Uterus (tissue), 3 donors: ENCODE measurements at regions not wholly inside any gene's neighbourhood (a gene's known extent, or its start where the extent isn't known, plus 50 kb on each side); places are given as distances from the start of the nearest gene placed in this dataset.

Experiments used
- DNase-seq, 2 donors: peaks; one replicate each; pipeline ENCODE4 v3.0.0-alpha.2; 2019 to 2020
- H3K27ac ChIP-seq, 2 donors: fragments of 200-600 bp; sonication (generic); 1 replicate in 1 of 2; 2 replicates in 1 of 2; pipeline ENCODE4 v1.5.1; 2016 to 2018
- H3K27me3 ChIP-seq, 2 donors: fragments of 200-600 bp; sonication (generic); one replicate each; pipeline ENCODE4 v1.5.1; 2018 to 2019; ENCODE audit warnings: control low read depth in 1 of 2
- H3K36me3 ChIP-seq, 2 donors: fragments of 200-600 bp; sonication (generic); one replicate each; pipeline ENCODE4 v1.5.1; 2019; ENCODE audit warnings: control low read depth in 1 of 2
- H3K4me1 ChIP-seq, 2 donors: fragments of 200-600 bp; sonication (generic); one replicate each; pipeline ENCODE4 v1.5.1; 2018 to 2019; ENCODE audit warnings: control low read depth in 1 of 2
- H3K4me3 ChIP-seq, 2 donors: fragments of 200-600 bp; sonication (generic); 1 replicate in 1 of 2; 2 replicates in 1 of 2; pipeline ENCODE4 v1.5.1; 2018 to 2019; ENCODE audit warnings: mild to moderate bottlenecking in 1 of 2
- H3K9me3 ChIP-seq, 2 donors: fragments of 200-600 bp; sonication (generic); one replicate each; pipeline ENCODE4 v1.5.1; 2019; ENCODE audit warnings: control low read depth in 1 of 2
- POLR2A ChIP-seq, 2 donors: fragments of 450-650 bp; IDR thresholded peaks; one replicate each; pipeline ENCODE4 v1.6.1; 2016; ENCODE audit warnings: antibody characterized with exemption in 2 of 2, mild to moderate bottlenecking in 1 of 2, moderate library complexity in 1 of 2
- intact Hi-C: fragments of 100-400 bp; cut with DNase I; formaldehyde crosslinking; loops from one replicate; pipeline ENCODE4 v1.15.1; 2023; ENCODE audit warnings: low total_unique reads
- TF ChIP-seq, protein P1 (sequence below), 4 experiments: fragments of 200-600 bp in 2 of 4; fragments of 450-650 bp in 2 of 4; sonication (generic) in 2 of 4; IDR thresholded peaks; one replicate each; pipeline ENCODE4 v1.5.1; 2016 to 2019; ENCODE audit warnings: antibody characterized with exemption in 4 of 4, mild to moderate bottlenecking in 2 of 4, moderate library complexity in 1 of 4
- donor health status: DM: yes; HTN: yes; CAD: no.

DNA sequence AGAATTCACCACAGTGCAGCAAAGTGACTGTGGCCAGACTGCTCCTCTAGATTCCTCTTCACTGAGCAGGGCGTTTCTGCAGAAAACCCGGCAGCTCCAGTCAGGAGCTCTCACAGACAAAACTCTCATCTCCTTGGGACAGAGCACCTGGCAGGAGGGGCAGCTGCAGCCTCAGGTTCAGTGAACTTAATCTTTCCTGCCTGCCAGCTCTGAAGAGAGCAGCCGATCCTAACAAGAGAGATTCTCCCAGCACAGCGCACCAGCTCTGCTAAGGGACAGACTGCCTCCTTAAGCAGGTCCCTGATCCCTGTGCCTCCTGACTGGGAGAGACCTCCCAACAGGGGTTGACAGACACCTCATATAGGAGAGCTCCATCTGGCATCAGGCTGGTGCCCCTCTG is 1065.5 kb downstream of the GRIK2 start:
- Histone ChIP-seq H3K27ac (no peak overlapping the region), H3K36me3 (no peaks in the 10 kb centered on the region), H3K4me1 (no peaks in the 10 kb centered on the region), H3K4me3 (no peak overlapping the region), H3K27me3 (no peaks in the 10 kb centered on the region), H3K9me3 (no peaks in the 10 kb centered on the region)
- intact Hi-C loops = no loop called here
- DNase-seq = no peak
- TF ChIP-seq POLR2A (IDR thresholded peaks at IDR 0.05) = no peak
- TF ChIP-seq, protein P1, sequence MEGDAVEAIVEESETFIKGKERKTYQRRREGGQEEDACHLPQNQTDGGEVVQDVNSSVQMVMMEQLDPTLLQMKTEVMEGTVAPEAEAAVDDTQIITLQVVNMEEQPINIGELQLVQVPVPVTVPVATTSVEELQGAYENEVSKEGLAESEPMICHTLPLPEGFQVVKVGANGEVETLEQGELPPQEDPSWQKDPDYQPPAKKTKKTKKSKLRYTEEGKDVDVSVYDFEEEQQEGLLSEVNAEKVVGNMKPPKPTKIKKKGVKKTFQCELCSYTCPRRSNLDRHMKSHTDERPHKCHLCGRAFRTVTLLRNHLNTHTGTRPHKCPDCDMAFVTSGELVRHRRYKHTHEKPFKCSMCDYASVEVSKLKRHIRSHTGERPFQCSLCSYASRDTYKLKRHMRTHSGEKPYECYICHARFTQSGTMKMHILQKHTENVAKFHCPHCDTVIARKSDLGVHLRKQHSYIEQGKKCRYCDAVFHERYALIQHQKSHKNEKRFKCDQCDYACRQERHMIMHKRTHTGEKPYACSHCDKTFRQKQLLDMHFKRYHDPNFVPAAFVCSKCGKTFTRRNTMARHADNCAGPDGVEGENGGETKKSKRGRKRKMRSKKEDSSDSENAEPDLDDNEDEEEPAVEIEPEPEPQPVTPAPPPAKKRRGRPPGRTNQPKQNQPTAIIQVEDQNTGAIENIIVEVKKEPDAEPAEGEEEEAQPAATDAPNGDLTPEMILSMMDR (IDR thresholded peaks at IDR 0.05) = no peak

GRCh38 chr6:102438171-102438570 is 1044.7 kb downstream of the GRIK2 start:
- intact Hi-C loops = no loop called here
- DNase-seq = no peak
- Histone ChIP-seq H3K27me3 (no peaks in the 10 kb centered on the region), H3K36me3 (no peaks in the 10 kb centered on the region), H3K9me3 (no peaks in the 10 kb centered on the region), H3K27ac (no peak overlapping the region), H3K4me3 (no peak overlapping the region), H3K4me1 (no peaks in the 10 kb centered on the region)
- TF ChIP-seq, protein P1 (IDR thresholded peaks at IDR 0.05) = no peak
- TF ChIP-seq POLR2A (IDR thresholded peaks at IDR 0.05) = no peak

DNA sequence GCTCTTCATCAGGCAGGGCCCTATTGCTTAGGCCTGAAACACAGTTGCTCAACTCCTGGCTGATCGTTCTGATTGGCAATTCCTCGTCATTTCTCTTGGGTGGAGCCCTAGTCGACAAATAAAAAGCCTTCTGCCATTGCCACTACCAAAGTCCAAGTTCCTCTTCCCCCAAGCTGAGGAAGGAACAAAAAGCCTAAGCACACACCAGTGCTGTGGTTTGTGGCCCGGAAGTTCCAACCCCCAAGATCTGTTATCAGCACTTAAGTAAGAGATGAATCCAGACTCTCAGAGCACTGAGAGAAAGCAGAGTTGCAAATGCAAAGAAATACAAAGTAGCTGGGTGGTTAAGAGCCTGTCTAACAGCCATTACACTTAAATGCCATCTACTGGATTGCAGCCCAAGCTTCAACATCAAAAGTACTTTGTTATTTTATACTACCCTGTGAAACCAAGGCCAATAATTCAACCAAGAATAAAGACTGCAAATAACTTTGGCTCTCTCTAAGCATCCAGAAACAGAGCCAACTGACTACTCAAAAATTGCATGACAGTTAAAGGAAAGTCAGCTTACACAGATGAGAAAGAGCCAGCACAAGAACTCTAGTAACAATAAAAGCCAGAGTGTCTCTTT is 1024.0 kb downstream of the GRIK2 start:
- Histone ChIP-seq H3K27me3 (no peaks in the 10 kb centered on the region), H3K9me3 (no peaks in the 10 kb centered on the region), H3K36me3 (no peaks in the 10 kb centered on the region), H3K4me1 (no peaks in the 10 kb centered on the region), H3K27ac (no peak overlapping the region), H3K4me3 (no peak overlapping the region)
- TF ChIP-seq, protein P1 (IDR thresholded peaks at IDR 0.05) = no peak
- TF ChIP-seq POLR2A (IDR thresholded peaks at IDR 0.05) = no peak
- intact Hi-C loops = no loop called here
- DNase-seq = no peak

GRCh38 chr6:102415891-102416290 is 1022.4 kb downstream of the GRIK2 start:
- no peak overlapping the region for H3K4me3 ChIP-seq
- H3K27me3 ChIP-seq = no peaks in the 10 kb centered on the region
- intact Hi-C loops = no loop called here

DNA sequence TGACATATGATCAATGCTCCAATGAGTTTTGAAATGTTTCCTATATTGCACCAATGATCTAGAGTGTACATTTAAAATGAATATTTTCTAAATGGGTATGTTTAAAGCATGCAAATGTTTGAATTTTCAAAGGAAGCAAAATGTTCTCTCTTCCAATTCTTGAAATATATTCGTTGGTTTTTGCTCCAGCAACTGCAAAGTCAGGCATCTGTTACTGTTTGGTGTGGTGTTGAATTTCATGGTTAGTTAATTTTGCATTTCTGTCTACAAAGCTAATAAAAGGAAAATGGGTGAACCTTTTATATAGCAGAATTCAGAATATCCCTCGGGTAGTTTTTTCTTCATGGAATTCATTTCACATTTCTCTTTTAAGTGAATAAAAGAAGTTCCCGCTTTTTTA is 1018.3 kb downstream of the GRIK2 start:
- intact Hi-C loops = no loop called here
- DNase-seq = no peak
- no peaks in the 10 kb centered on the region for H3K36me3 ChIP-seq
- H3K4me3 ChIP-seq = no peak overlapping the region
- TF ChIP-seq POLR2A (IDR thresholded peaks at IDR 0.05) = no peak
- TF ChIP-seq, protein P1 (IDR thresholded peaks at IDR 0.05) = no peak
- H3K9me3 ChIP-seq = no peaks in the 10 kb centered on the region
- H3K27me3 ChIP-seq = no peaks in the 10 kb centered on the region
- no peaks in the 10 kb centered on the region for H3K4me1 ChIP-seq
- H3K27ac ChIP-seq = no peak overlapping the region

More at GRCh38 chr6:102415891-102416290, 1022.4 kb downstream of the GRIK2 start:
- Histone ChIP-seq H3K4me1 (no peaks in the 10 kb centered on the region), H3K27ac (no peak overlapping the region), H3K36me3 (no peaks in the 10 kb centered on the region), H3K9me3 (no peaks in the 10 kb centered on the region)
- TF ChIP-seq, protein P1 (IDR thresholded peaks at IDR 0.05) = no peak
- no peak for TF ChIP-seq POLR2A (IDR thresholded peaks at IDR 0.05)
- DNase-seq = no peak
